T47D (cell line): ENCODE measurements at regions not wholly inside any gene's neighbourhood (a gene's known extent, or its start where the extent isn't known, plus 50 kb on each side); places are given as distances from the start of the nearest gene placed in this dataset.

Experiments
- DNase-seq, 2 experiments: peaks; one replicate each; pipeline versions ENCODE4 v3.0.0 to v3.0.0-alpha.2; 2011 to 2012; ENCODE audit warnings: low read depth in 1 of 2, low spot score in 1 of 2
- JUND ChIP-seq: IDR thresholded peaks from 2 replicates; pipeline ENCODE4 v1.6.1; 2012; ENCODE audit warnings: low read depth
- in situ Hi-C: cut with HindIII; loops from 2 replicates; pipeline ENCODE4 v1.10.0; 2016; ENCODE audit warnings: low sequenced_read_pairs, low pct_unique_long_range_greater_than_20kb

- no peak for TF ChIP-seq JUND
- in situ Hi-C loops: no loop called here
- DNase-seq: no peak
These were observed 132.9 kb upstream of the SSTR1 start for GRCh38 chr14:38074754-38075153.

- in situ Hi-C loops: no loop called here
- no peak for TF ChIP-seq JUND
- DNase-seq: no peak
These were observed 129.3 kb upstream of the SSTR1 start for GRCh38 chr14:38078393-38078792.

GRCh38 chr14:38079268-38079667 lies 128.4 kb upstream of the SSTR1 start:
- DNase-seq: no peak
- TF ChIP-seq JUND: no peak
- in situ Hi-C loops: no loop called here

- DNase-seq: no peak
- in situ Hi-C loops: no loop called here
- no peak for TF ChIP-seq JUND
These were observed 127.8 kb upstream of the SSTR1 start for GRCh38 chr14:38079886-38080285.

GRCh38 chr14:38080696-38081095 lies 127.0 kb upstream of the SSTR1 start:
- in situ Hi-C loops: no loop called here
- no peak for DNase-seq
- TF ChIP-seq JUND: no peak

GRCh38 chr14:38083039-38083438 lies 124.7 kb upstream of the SSTR1 start:
- in situ Hi-C loops: no loop called here
- no peak for DNase-seq
- no peak for TF ChIP-seq JUND

- DNase-seq: no peak
- no peak for TF ChIP-seq JUND
- in situ Hi-C loops: no loop called here
These were observed 118.6 kb upstream of the SSTR1 start for GRCh38 chr14:38089123-38089522.

GRCh38 chr14:38090506-38090905 lies 117.2 kb upstream of the SSTR1 start:
- DNase-seq: no peak

GRCh38 chr14:38098074-38098836 lies 109.4 kb upstream of the SSTR1 start:
- TF ChIP-seq JUND: no peak
- in situ Hi-C loops: no loop called here
- DNase-seq: no peak

More at GRCh38 chr14:38090506-38090905, 117.2 kb upstream of the SSTR1 start:
- TF ChIP-seq JUND: no peak
- in situ Hi-C loops: no loop called here

GRCh38 chr14:38101679-38102078 lies 106.0 kb upstream of the SSTR1 start:
- TF ChIP-seq JUND: no peak
- no peak for DNase-seq
- in situ Hi-C loops: no loop called here

GRCh38 chr14:38103542-38104225 lies 104.0 kb upstream of the SSTR1 start:
- no peak for DNase-seq
- in situ Hi-C loops: no loop called here
- no peak for TF ChIP-seq JUND

GRCh38 chr14:38105106-38105702 lies 102.5 kb upstream of the SSTR1 start:
- in situ Hi-C loops: no loop called here
- TF ChIP-seq JUND: no peak
- peak in 1 of 2 experiments; percentile 71 for DNase-seq

- no peak for DNase-seq
- TF ChIP-seq JUND: no peak
- in situ Hi-C loops: no loop called here
These were observed 100.5 kb upstream of the SSTR1 start for GRCh38 chr14:38107216-38107631.

GRCh38 chr14:38108681-38109080 lies 99.0 kb upstream of the SSTR1 start:
- no peak for TF ChIP-seq JUND
- DNase-seq: no peak
- in situ Hi-C loops: no loop called here
